Endothelial cell of umbilical vein (primary cell): ENCODE measurements at regions not wholly inside any gene's neighbourhood (a gene's known extent, or its start where the extent isn't known, plus 50 kb on each side); places are given as distances from the start of the nearest gene placed in this dataset.

Experiments used
- BruUV-seq: library from RNA; stranded (reverse); fragments of 400-500 nt; replicated peaks from 2 replicates; lab custom pipeline; 2021; lab: Mats Ljungman, UMichigan
- CTCF ChIA-PET: fragments of 300-600, 350-600 bp; sonication (Branson Sonifier 250); formaldehyde crosslinking; loops from one replicate; lab custom pipeline; 2021; ENCODE audit warnings: antibody characterized with exemption, inconsistent platforms; lab: Charles Lee
- POLR2A ChIA-PET: fragments of 300-600, 350-600 bp; sonication (Branson Sonifier 250); formaldehyde crosslinking; loops from one replicate; lab custom pipeline; 2021; ENCODE audit warnings: antibody characterized with exemption, inconsistent platforms; lab: Charles Lee
- DNase-seq: peaks from one replicate; pipeline ENCODE4 v3.0.0-alpha.2; 2011; ENCODE audit warnings: low read depth, low spot score
- FAIRE-seq: peaks from 2 replicates; lab custom pipeline; 2011; peaks lifted over from hg19 to GRCh38; lab: Jason Lieb, UNC
- H2AFZ ChIP-seq: 2 replicates; pipeline ENCODE4 v1.6.0; 2012; ENCODE audit warnings: low read depth, low read length, control low read depth, inconsistent platforms
- H3K27ac ChIP-seq: 2 replicates; pipeline ENCODE4 v1.5.1; 2011; ENCODE audit warnings: low read depth, mild to moderate bottlenecking, control low read depth, low read length, moderate library complexity; ENCODE audit not compliant: insufficient read depth
- H3K27me3 ChIP-seq, 2 experiments: 2 replicates each; pipeline versions ENCODE4 v1.6.0 to v1.6.1; 2011; ENCODE audit warnings: low read length in 2 of 2, mixed read lengths in 1 of 2; ENCODE audit not compliant: control insufficient read depth in 2 of 2, insufficient read depth in 2 of 2
- H3K36me3 ChIP-seq, 2 experiments: 2 replicates in 1 of 2; 3 replicates in 1 of 2; pipeline ENCODE4 v1.5.1; 2011; ENCODE audit warnings: low read length in 2 of 2, mild to moderate bottlenecking in 1 of 2, moderate library complexity in 1 of 2; ENCODE audit not compliant: control insufficient read depth in 2 of 2, insufficient read depth in 2 of 2; ENCODE audit errors: extremely low read depth in 1 of 2
- H3K4me1 ChIP-seq: 3 replicates; pipeline ENCODE4 v1.5.1; 2011; ENCODE audit warnings: mild to moderate bottlenecking, low read length; ENCODE audit not compliant: control insufficient read depth, insufficient read depth; ENCODE audit errors: extremely low read depth
- H3K4me2 ChIP-seq: 2 replicates; pipeline ENCODE4 v1.6.1; 2011; ENCODE audit warnings: low read length, control low read depth, mixed read lengths; ENCODE audit not compliant: insufficient read depth
- H3K4me3 ChIP-seq, 3 experiments: fragments of 200-600 bp in 1 of 3; sonication (generic), shearing (Covaris generic) in 1 of 3; replicated peaks in 1 of 3; 2 replicates each; pipeline ENCODE4 v1.5.1; 2011 to 2016; ENCODE audit warnings: control low read depth in 3 of 3, low read length in 3 of 3, mild to moderate bottlenecking in 2 of 3, inconsistent platforms in 1 of 3, low read depth in 1 of 3, moderate library complexity in 1 of 3; ENCODE audit not compliant: insufficient read depth in 1 of 3
- H3K79me2 ChIP-seq: 2 replicates; pipeline ENCODE4 v1.6.0; 2012; ENCODE audit warnings: low read length, inconsistent platforms; ENCODE audit not compliant: control insufficient read depth, insufficient read depth
- H3K9ac ChIP-seq: replicated peaks from 2 replicates; pipeline ENCODE3; 2011; ENCODE audit warnings: low read length, control low read depth; ENCODE audit not compliant: insufficient read depth; ENCODE audit errors: extremely low read depth
- H3K9me1 ChIP-seq: replicated peaks from 3 replicates; pipeline ENCODE4 v1.6.0; 2011; ENCODE audit warnings: mild to moderate bottlenecking, low read length; ENCODE audit not compliant: control insufficient read depth, insufficient read depth; ENCODE audit errors: extremely low read depth
- H3K9me3 ChIP-seq: replicated peaks from 2 replicates; pipeline ENCODE4 v1.5.1; 2012; ENCODE audit warnings: low read length, inconsistent platforms; ENCODE audit not compliant: control insufficient read depth, insufficient read depth
- H4K20me1 ChIP-seq: replicated peaks from 2 replicates; pipeline ENCODE3; 2011; ENCODE audit warnings: mild to moderate bottlenecking, low read length; ENCODE audit not compliant: control insufficient read depth, insufficient read depth; ENCODE audit errors: extremely low read depth
- EZH2 ChIP-seq: IDR thresholded peaks from 2 replicates; pipeline ENCODE4 v1.6.1; 2012; ENCODE audit warnings: borderline replicate concordance, low read depth, mild to moderate bottlenecking, moderate library complexity, low read length, inconsistent platforms; ENCODE audit not compliant: severe bottlenecking
- FOS ChIP-seq: IDR thresholded peaks from 2 replicates; pipeline ENCODE4 v1.6.1; 2011; ENCODE audit warnings: mild to moderate bottlenecking, low read length, moderate library complexity, borderline replicate concordance; ENCODE audit not compliant: insufficient read depth
- GATA2 ChIP-seq: IDR thresholded peaks from 2 replicates; pipeline ENCODE4 v1.7.0; 2011; ENCODE audit warnings: low read depth, mild to moderate bottlenecking, moderate library complexity, mixed read lengths, low read length; ENCODE audit not compliant: insufficient read length, insufficient read depth
- JUN ChIP-seq: IDR thresholded peaks from 2 replicates; pipeline ENCODE4 v1.6.1; 2011; ENCODE audit warnings: borderline replicate concordance, low read depth; ENCODE audit not compliant: insufficient read length, insufficient read depth
- MYC ChIP-seq: IDR thresholded peaks from one replicate; pipeline ENCODE4 v1.6.1; 2011; ENCODE audit warnings: mild to moderate bottlenecking, low read depth, low read length
- POLR2A ChIP-seq: IDR thresholded peaks from 2 replicates; pipeline ENCODE4 v1.6.1; 2012; ENCODE audit warnings: low read depth, mild to moderate bottlenecking, control low read depth, low read length
- POLR2AphosphoS5 ChIP-seq: IDR thresholded peaks from 2 replicates; pipeline ENCODE4 v1.6.1; 2012; ENCODE audit warnings: low read depth, mild to moderate bottlenecking, control low read depth, low read length, moderate library complexity; ENCODE audit not compliant: insufficient read depth
- dilution Hi-C: fragments of 300-500 bp; cut with MboI; formaldehyde crosslinking; loops from one replicate; pipeline ENCODE4 v1.15.0; 2019; ENCODE audit warnings: low sequenced_read_pairs; ENCODE audit not compliant: extremely low pct_ligation_motif_present
- intact Hi-C: fragments of 100-400 bp; cut with micrococcal nuclease; formaldehyde crosslinking; loops from one replicate; pipeline ENCODE4 v1.10.0; 2022
- TF ChIP-seq, protein P1 (sequence below), 2 donors: IDR thresholded peaks; 1 replicate in 1 of 2; 2 replicates in 1 of 2; pipeline ENCODE4 v1.5.1; 2011; ENCODE audit warnings: low read length in 2 of 2, mild to moderate bottlenecking in 2 of 2, moderate library complexity in 2 of 2, control low read depth in 1 of 2, inconsistent platforms in 1 of 2, low read depth in 1 of 2; ENCODE audit not compliant: insufficient read depth in 1 of 2; ENCODE audit errors: extremely low read depth in 1 of 2
- TF ChIP-seq, protein P2 (sequence below): IDR thresholded peaks from 2 replicates; pipeline ENCODE4 v1.6.1; 2011; ENCODE audit not compliant: insufficient read depth, insufficient read length

DNA sequence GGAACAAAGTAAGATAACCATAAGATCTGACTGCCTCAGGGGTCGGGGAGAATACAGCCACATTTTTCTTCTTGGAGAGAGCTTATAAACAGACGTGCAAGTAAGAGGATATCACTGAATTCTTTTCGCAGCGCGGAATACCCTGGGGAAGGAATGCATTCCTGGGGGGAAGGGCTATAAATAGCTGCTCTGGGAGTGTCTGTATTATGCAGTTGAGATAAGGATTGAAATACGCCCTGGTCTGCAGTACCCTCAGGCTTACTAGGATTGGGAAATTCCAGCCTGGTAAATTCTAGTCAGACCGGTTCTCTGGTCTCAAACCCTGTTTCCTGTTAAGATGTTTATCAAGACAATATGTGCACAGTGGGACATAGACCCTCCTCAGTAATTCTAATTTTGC is 1491.7 kb upstream of the RAG2 start:
- Histone ChIP-seq H3K36me3 (no peaks in the 10 kb centered on the region), H3K4me1 (no peaks in the 10 kb centered on the region), H3K27ac (no peak overlapping the region), H3K4me3 (no peak overlapping the region), H3K9me1 (no peaks in the 10 kb centered on the region), H3K79me2 (no peaks in the 10 kb centered on the region), H2AFZ (no peak overlapping the region), H4K20me1 (no peaks in the 10 kb centered on the region), H3K27me3 (no peaks in the 10 kb centered on the region), H3K4me2 (no peak overlapping the region), H3K9ac (no peak overlapping the region), H3K9me3 (no peaks in the 10 kb centered on the region)
- CTCF ChIA-PET = no interaction called here
- TF ChIP-seq POLR2AphosphoS5 = no peak
- TF ChIP-seq, protein P1, sequence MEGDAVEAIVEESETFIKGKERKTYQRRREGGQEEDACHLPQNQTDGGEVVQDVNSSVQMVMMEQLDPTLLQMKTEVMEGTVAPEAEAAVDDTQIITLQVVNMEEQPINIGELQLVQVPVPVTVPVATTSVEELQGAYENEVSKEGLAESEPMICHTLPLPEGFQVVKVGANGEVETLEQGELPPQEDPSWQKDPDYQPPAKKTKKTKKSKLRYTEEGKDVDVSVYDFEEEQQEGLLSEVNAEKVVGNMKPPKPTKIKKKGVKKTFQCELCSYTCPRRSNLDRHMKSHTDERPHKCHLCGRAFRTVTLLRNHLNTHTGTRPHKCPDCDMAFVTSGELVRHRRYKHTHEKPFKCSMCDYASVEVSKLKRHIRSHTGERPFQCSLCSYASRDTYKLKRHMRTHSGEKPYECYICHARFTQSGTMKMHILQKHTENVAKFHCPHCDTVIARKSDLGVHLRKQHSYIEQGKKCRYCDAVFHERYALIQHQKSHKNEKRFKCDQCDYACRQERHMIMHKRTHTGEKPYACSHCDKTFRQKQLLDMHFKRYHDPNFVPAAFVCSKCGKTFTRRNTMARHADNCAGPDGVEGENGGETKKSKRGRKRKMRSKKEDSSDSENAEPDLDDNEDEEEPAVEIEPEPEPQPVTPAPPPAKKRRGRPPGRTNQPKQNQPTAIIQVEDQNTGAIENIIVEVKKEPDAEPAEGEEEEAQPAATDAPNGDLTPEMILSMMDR (IDR thresholded peaks at IDR 0.05; ENCODE audit: extremely low read depth in 1 of 2, insufficient read depth in 1 of 2, low read depth in 1 of 2, low read length in 2 of 2) = no peak
- TF ChIP-seq, protein P2, sequence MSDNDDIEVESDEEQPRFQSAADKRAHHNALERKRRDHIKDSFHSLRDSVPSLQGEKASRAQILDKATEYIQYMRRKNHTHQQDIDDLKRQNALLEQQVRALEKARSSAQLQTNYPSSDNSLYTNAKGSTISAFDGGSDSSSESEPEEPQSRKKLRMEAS = no peak
- no peak for TF ChIP-seq FOS
- no peak for TF ChIP-seq POLR2A
- no peak for TF ChIP-seq GATA2
- TF ChIP-seq MYC = no peak
- TF ChIP-seq JUN = no peak
- TF ChIP-seq EZH2 = no peak
- FAIRE-seq (no peak), DNase-seq (no peak)
- no TSS peak for BruUV-seq
- intact Hi-C loops (no loop called here), dilution Hi-C loops (no loop called here)
- POLR2A ChIA-PET = no interaction called here
